ENCODE measurements at regions not wholly inside any gene's neighbourhood (a gene's known extent, or its start where the extent isn't known, plus 50 kb on each side); places are given as distances from the start of the nearest gene placed in this dataset.

GRCh38 chr9:13716090-13716489 is 436.6 kb upstream of the MPDZ start:
- TF ChIP-seq EZH2 (IDR thresholded peaks at IDR 0.05), result no peak
- TF ChIP-seq POLR2AphosphoS5 (IDR thresholded peaks at IDR 0.05; ENCODE audit: borderline replicate concordance, low read depth, low read length), result no peak
- no peak for TF ChIP-seq FOXP2 (optimal IDR thresholded peaks at IDR 0.05; ENCODE audit: control extremely low read depth, extremely low read length, insufficient read depth)
- Histone ChIP-seq H3K9me3 (ENCODE audit: low read depth, low read length) (no peaks in the 10 kb centered on the region), H3K4me3 (no peak overlapping the region), H3K9ac (ENCODE audit: insufficient read length) (no peak overlapping the region), H3K27ac (no peak overlapping the region), H3K36me3 (ENCODE audit: insufficient read depth, low read length) (no peaks in the 10 kb centered on the region)
- no peak for DNase-seq (ENCODE audit: low read depth, low spot score)

GRCh38 chr9:13715430-13715829 is 435.9 kb upstream of the MPDZ start:
- Histone ChIP-seq H3K36me3 (ENCODE audit: insufficient read depth, low read length) (no peaks in the 10 kb centered on the region), H3K9me3 (ENCODE audit: low read depth, low read length) (no peaks in the 10 kb centered on the region), H3K4me3 (no peak overlapping the region), H3K9ac (ENCODE audit: insufficient read length) (no peak overlapping the region), H3K27ac (no peak overlapping the region)
- TF ChIP-seq FOXP2 (optimal IDR thresholded peaks at IDR 0.05; ENCODE audit: control extremely low read depth, extremely low read length, insufficient read depth), result no peak
- TF ChIP-seq POLR2AphosphoS5 (IDR thresholded peaks at IDR 0.05; ENCODE audit: borderline replicate concordance, low read depth, low read length), result no peak
- no peak for TF ChIP-seq EZH2 (IDR thresholded peaks at IDR 0.05)
- DNase-seq (ENCODE audit: low read depth, low spot score), result no peak

GRCh38 chr9:13707612-13708576 is 428.4 kb upstream of the MPDZ start:
- no peak overlapping the region for H3K27ac ChIP-seq
- no peaks in the 10 kb centered on the region for H3K9me3 ChIP-seq (ENCODE audit: low read depth, low read length)
- H3K9ac ChIP-seq (ENCODE audit: insufficient read length), result no peak overlapping the region
- H3K4me3 ChIP-seq, result no peak overlapping the region
- DNase-seq (ENCODE audit: low read depth, low spot score), result no peak
- TF ChIP-seq FOXP2 (optimal IDR thresholded peaks at IDR 0.05; ENCODE audit: control extremely low read depth, extremely low read length, insufficient read depth) (no peak), EZH2 (IDR thresholded peaks at IDR 0.05) (no peak), POLR2AphosphoS5 (IDR thresholded peaks at IDR 0.05; ENCODE audit: borderline replicate concordance, low read depth, low read length) (no peak)
- H3K36me3 ChIP-seq (ENCODE audit: insufficient read depth, low read length), result no peaks in the 10 kb centered on the region

- no peak overlapping the region for H3K9ac ChIP-seq (ENCODE audit: insufficient read length)
- H3K9me3 ChIP-seq (ENCODE audit: low read depth, low read length), result no peaks in the 10 kb centered on the region
- TF ChIP-seq POLR2AphosphoS5 (IDR thresholded peaks at IDR 0.05; ENCODE audit: borderline replicate concordance, low read depth, low read length) (no peak), FOXP2 (optimal IDR thresholded peaks at IDR 0.05; ENCODE audit: control extremely low read depth, extremely low read length, insufficient read depth) (no peak), EZH2 (IDR thresholded peaks at IDR 0.05) (no peak)
- no peak overlapping the region for H3K27ac ChIP-seq
- H3K4me3 ChIP-seq, result no peak overlapping the region
- no peak for DNase-seq (ENCODE audit: low read depth, low spot score)
- H3K36me3 ChIP-seq (ENCODE audit: insufficient read depth, low read length), result no peaks in the 10 kb centered on the region
Measured at GRCh38 chr9:13705918-13706317, 426.4 kb upstream of the MPDZ start.

- Histone ChIP-seq H3K9ac (ENCODE audit: insufficient read length) (no peak overlapping the region), H3K9me3 (ENCODE audit: low read depth, low read length) (no peaks in the 10 kb centered on the region), H3K4me3 (no peak overlapping the region), H3K36me3 (ENCODE audit: insufficient read depth, low read length) (no peaks in the 10 kb centered on the region), H3K27ac (no peak overlapping the region)
- no peak for TF ChIP-seq EZH2 (IDR thresholded peaks at IDR 0.05)
- TF ChIP-seq FOXP2 (optimal IDR thresholded peaks at IDR 0.05; ENCODE audit: control extremely low read depth, extremely low read length, insufficient read depth), result no peak
- no peak for TF ChIP-seq POLR2AphosphoS5 (IDR thresholded peaks at IDR 0.05; ENCODE audit: borderline replicate concordance, low read depth, low read length)
- DNase-seq (ENCODE audit: low read depth, low spot score), result no peak
Measured at GRCh38 chr9:13705373-13705772, 425.9 kb upstream of the MPDZ start.

- Histone ChIP-seq H3K9me3 (ENCODE audit: low read depth, low read length) (no peaks in the 10 kb centered on the region), H3K9ac (ENCODE audit: insufficient read length) (no peak overlapping the region), H3K4me3 (no peak overlapping the region), H3K36me3 (ENCODE audit: insufficient read depth, low read length) (no peaks in the 10 kb centered on the region), H3K27ac (no peak overlapping the region)
- no peak for DNase-seq (ENCODE audit: low read depth, low spot score)
- no peak for TF ChIP-seq EZH2 (IDR thresholded peaks at IDR 0.05)
- no peak for TF ChIP-seq FOXP2 (optimal IDR thresholded peaks at IDR 0.05; ENCODE audit: control extremely low read depth, extremely low read length, insufficient read depth)
- TF ChIP-seq POLR2AphosphoS5 (IDR thresholded peaks at IDR 0.05; ENCODE audit: borderline replicate concordance, low read depth, low read length), result no peak
Measured at GRCh38 chr9:13690595-13690994, 411.1 kb upstream of the MPDZ start.

- no peak for TF ChIP-seq EZH2 (IDR thresholded peaks at IDR 0.05)
- no peak for TF ChIP-seq FOXP2 (optimal IDR thresholded peaks at IDR 0.05; ENCODE audit: control extremely low read depth, extremely low read length, insufficient read depth)
- TF ChIP-seq POLR2AphosphoS5 (IDR thresholded peaks at IDR 0.05; ENCODE audit: borderline replicate concordance, low read depth, low read length), result no peak
- Histone ChIP-seq H3K36me3 (ENCODE audit: insufficient read depth, low read length) (no peaks in the 10 kb centered on the region), H3K9me3 (ENCODE audit: low read depth, low read length) (no peaks in the 10 kb centered on the region), H3K27ac (no peak overlapping the region), H3K9ac (ENCODE audit: insufficient read length) (no peak overlapping the region), H3K4me3 (no peak overlapping the region)
- no peak for DNase-seq (ENCODE audit: low read depth, low spot score)
Measured at GRCh38 chr9:13689925-13690324, 410.4 kb upstream of the MPDZ start.

- Histone ChIP-seq H3K27ac (no peak overlapping the region), H3K36me3 (ENCODE audit: insufficient read depth, low read length) (no peaks in the 10 kb centered on the region), H3K4me3 (no peak overlapping the region), H3K9ac (ENCODE audit: insufficient read length) (no peak overlapping the region), H3K9me3 (ENCODE audit: low read depth, low read length) (no peaks in the 10 kb centered on the region)
- DNase-seq (ENCODE audit: low read depth, low spot score), result no peak
- no peak for TF ChIP-seq FOXP2 (optimal IDR thresholded peaks at IDR 0.05; ENCODE audit: control extremely low read depth, extremely low read length, insufficient read depth)
Measured at GRCh38 chr9:13688990-13689600, 409.6 kb upstream of the MPDZ start.

All from SK-N-MC (cell line).